ENCODE measurements at regions not wholly inside any gene's neighbourhood (a gene's known extent, or its start where the extent isn't known, plus 50 kb on each side); places are given as distances from the start of the nearest gene placed in this dataset.

GRCh38 chr14:35965400-35965799 is 139.3 kb downstream of the BRMS1L start:
- TF ChIP-seq EZH2phosphoT487 (IDR thresholded peaks at IDR 0.05; ENCODE audit: insufficient read depth, low read depth) (no peak), EZH2 (IDR thresholded peaks at IDR 0.05; ENCODE audit: insufficient read depth, poor library complexity, severe bottlenecking) (no peak)

Data from GM23248 (cell line).